Common myeloid progenitor, CD34-positive (primary cell): ENCODE measurements at regions not wholly inside any gene's neighbourhood (a gene's known extent, or its start where the extent isn't known, plus 50 kb on each side); places are given as distances from the start of the nearest gene placed in this dataset.

Experiments
- CTCF ChIA-PET: fragments of 350-600 bp; sonication (Branson Sonifier 250); formaldehyde crosslinking; loops from one replicate; lab custom pipeline; 2021; ENCODE audit warnings: antibody characterized with exemption; lab: Charles Lee
- POLR2A ChIA-PET: fragments of 350-600 bp; sonication (Branson Sonifier 250); formaldehyde crosslinking; loops from one replicate; lab custom pipeline; 2021; ENCODE audit warnings: antibody characterized with exemption; lab: Charles Lee
- DNase-seq, 3 donors: peaks; one replicate each; pipeline versions ENCODE4 v3.0.0 to v3.0.0-alpha.2; 2013
- H3K27ac ChIP-seq, 2 experiments: 1 replicate in 1 of 2; 2 replicates in 1 of 2; pipeline ENCODE4 v1.7.0; 2013; ENCODE audit warnings: inconsistent platforms in 2 of 2, low read length in 2 of 2, mild to moderate bottlenecking in 2 of 2, low read depth in 1 of 2, moderate library complexity in 1 of 2; ENCODE audit not compliant: severe bottlenecking in 2 of 2, insufficient read depth in 1 of 2, poor library complexity in 1 of 2
- H3K27me3 ChIP-seq, 5 experiments: replicated peaks in 2 of 5; 1 replicate in 3 of 5; 2 replicates in 2 of 5; pipeline versions ENCODE4 v1.6.1 to v1.7.0; 2013; ENCODE audit warnings: low read length in 4 of 5, mild to moderate bottlenecking in 2 of 5, moderate library complexity in 2 of 5, inconsistent platforms in 1 of 5; ENCODE audit not compliant: insufficient read depth in 5 of 5, control insufficient read depth in 4 of 5
- H3K36me3 ChIP-seq, 4 experiments: 1 replicate in 2 of 4; 2 replicates in 2 of 4; pipeline versions ENCODE4 v1.6.1 to v1.7.0; 2013; ENCODE audit warnings: low read length in 3 of 4, control low read depth in 1 of 4, mild to moderate bottlenecking in 1 of 4; ENCODE audit not compliant: control insufficient read depth in 4 of 4, insufficient read depth in 4 of 4
- H3K4me1 ChIP-seq, 4 experiments: 1 replicate in 3 of 4; 2 replicates in 1 of 4; pipeline versions ENCODE4 v1.6.1 to v1.7.1; 2013; ENCODE audit warnings: low read length in 3 of 4, mild to moderate bottlenecking in 3 of 4, control low read depth in 1 of 4, inconsistent platforms in 1 of 4, moderate library complexity in 1 of 4; ENCODE audit not compliant: control insufficient read depth in 4 of 4, insufficient read depth in 4 of 4; ENCODE audit errors: control extremely low read depth in 1 of 4
- H3K4me3 ChIP-seq, 7 experiments: 1 replicate in 4 of 7; 2 replicates in 3 of 7; pipeline versions ENCODE4 v1.5.1 to v1.7.0; 2013; ENCODE audit warnings: mild to moderate bottlenecking in 7 of 7, low read length in 6 of 7, moderate library complexity in 6 of 7, inconsistent platforms in 2 of 7, low read depth in 2 of 7, control low read depth in 1 of 7; ENCODE audit not compliant: insufficient read depth in 4 of 7, control insufficient read depth in 1 of 7; ENCODE audit errors: extremely low read depth in 1 of 7
- H3K9me3 ChIP-seq, 5 experiments: 1 replicate in 4 of 5; 2 replicates in 1 of 5; pipeline versions ENCODE4 v1.6.1 to v1.7.1; 2013; ENCODE audit warnings: low read length in 4 of 5, mild to moderate bottlenecking in 2 of 5, inconsistent platforms in 1 of 5, low read depth in 1 of 5, moderate library complexity in 1 of 5; ENCODE audit not compliant: control insufficient read depth in 4 of 5, insufficient read depth in 2 of 5; ENCODE audit errors: control extremely low read depth in 1 of 5
- WGBS: methylation state at CpG from one replicate; pipeline ENCODE4 v1.1.5; 2013; ENCODE audit not compliant: insufficient coverage; 5-methylcytosine and 5-hydroxymethylcytosine counted together

DNA sequence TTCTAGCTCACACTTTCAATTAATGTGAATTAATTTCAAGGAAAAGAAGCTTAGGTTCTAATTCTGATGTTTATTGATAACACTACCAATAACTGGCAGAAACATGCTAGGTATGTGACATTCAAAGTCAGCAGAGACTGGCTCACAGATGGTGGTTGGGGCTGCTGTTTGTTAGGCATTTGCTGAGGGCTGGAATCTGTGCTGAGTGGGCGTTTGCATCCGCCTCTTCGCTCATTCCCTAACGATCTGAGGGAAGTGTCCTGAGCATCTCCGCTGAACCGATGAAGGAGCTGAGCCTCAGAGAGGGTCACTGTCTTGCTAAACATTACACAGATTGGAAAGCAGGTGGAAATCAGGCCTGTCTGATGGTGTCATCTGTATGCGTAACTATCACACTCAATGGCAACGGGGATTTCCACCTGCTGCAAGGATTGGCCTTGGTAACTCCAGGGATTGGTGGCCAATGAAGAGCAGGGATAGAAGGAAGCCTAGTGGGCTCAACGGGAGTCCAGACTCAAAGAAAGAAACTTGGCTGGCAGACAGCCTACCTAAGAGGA is 338.9 kb downstream of the TEX29 start:
- Histone ChIP-seq H3K27me3 (no peaks in the 10 kb centered on the region), H3K36me3 (no peaks in the 10 kb centered on the region), H3K4me3 (no peak overlapping the region), H3K9me3 (no peaks in the 10 kb centered on the region), H3K27ac (no peak overlapping the region), H3K4me1 (no peaks in the 10 kb centered on the region)
- no peak for DNase-seq
- ChIA-PET CTCF (no interaction called here), POLR2A (no interaction called here)
- WGBS, result 93% methylated on average over 9 of the region's 9 CpGs

DNA sequence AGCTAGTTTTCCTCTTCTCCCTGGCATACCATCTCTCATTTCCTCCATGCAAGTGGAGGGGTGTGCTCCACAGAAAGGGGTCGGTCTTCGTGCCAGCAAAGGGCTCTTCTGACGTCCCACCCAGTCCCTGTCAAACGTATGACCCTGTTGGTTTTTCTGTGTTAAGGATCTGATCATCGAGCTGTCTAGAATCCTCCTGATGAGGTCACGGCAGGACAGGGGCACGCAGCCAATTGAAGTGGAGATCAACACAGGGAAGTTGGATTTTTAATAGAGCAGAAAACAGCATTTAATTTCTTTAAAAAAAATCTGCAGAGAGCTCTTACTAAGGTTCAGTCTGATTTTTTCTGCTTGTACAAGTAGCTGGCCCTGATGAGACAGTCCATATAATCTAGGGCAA is 339.4 kb downstream of the TEX29 start:
- WGBS, result 94% methylated on average over 7 of the region's 7 CpGs
- H3K4me3 ChIP-seq, result no peak overlapping the region
- POLR2A ChIA-PET, result no interaction called here
- DNase-seq, result no peak
- CTCF ChIA-PET, result no interaction called here
- H3K36me3 ChIP-seq, result no peaks in the 10 kb centered on the region
- H3K9me3 ChIP-seq, result no peaks in the 10 kb centered on the region
- H3K4me1 ChIP-seq, result no peaks in the 10 kb centered on the region
- no peak overlapping the region for H3K27ac ChIP-seq
- no peaks in the 10 kb centered on the region for H3K27me3 ChIP-seq

DNA sequence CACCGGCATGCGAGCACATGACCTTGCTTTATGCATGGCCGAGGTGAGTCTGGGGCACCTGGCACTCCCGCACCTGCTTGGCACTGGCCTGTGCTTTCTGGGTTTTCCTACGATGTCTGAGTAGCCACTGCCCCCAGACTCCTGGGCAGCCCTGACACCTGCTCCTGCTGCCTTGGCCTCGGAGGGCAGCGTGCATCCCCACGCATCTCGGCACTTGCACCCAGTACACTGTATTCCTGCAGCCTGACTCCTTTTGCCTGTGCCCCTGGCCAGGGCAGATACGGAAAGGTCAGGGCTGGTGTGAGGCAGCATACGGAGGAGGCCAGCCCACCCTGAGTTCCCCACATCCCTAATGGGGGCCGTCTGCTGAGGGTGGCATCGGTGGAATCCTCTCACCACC is 340.6 kb downstream of the TEX29 start:
- POLR2A ChIA-PET, result no interaction called here
- Histone ChIP-seq H3K4me1 (no peaks in the 10 kb centered on the region), H3K36me3 (no peaks in the 10 kb centered on the region), H3K4me3 (no peak overlapping the region), H3K9me3 (no peaks in the 10 kb centered on the region), H3K27ac (no peak overlapping the region), H3K27me3 (no peaks in the 10 kb centered on the region)
- CTCF ChIA-PET, result no interaction called here
- WGBS, result 93% methylated on average over 8 of the region's 13 CpGs
- DNase-seq, result no peak

DNA sequence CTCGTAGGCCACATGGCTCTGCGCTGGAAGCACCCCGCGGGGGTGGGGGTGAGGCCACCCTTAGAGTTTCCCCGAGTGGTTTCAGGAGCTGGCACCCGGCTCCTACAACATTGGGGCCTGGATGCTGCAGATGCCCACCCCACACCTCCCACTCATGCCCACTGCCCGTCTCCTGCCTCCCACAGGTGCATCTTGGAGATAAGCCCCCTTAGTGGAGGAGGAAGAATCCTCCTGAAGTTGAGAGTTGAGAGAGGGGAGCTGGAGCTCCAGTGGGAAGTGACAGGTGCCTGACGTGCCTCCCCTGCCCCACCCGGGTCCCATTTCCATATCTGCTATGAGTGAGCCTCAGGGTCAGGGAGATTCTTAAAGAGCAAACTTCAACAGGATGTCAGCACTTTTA is 341.3 kb downstream of the TEX29 start:
- CTCF ChIA-PET, result no interaction called here
- Histone ChIP-seq H3K27me3 (no peaks in the 10 kb centered on the region), H3K27ac (no peak overlapping the region), H3K9me3 (no peaks in the 10 kb centered on the region), H3K4me1 (no peaks in the 10 kb centered on the region), H3K4me3 (no peak overlapping the region), H3K36me3 (no peaks in the 10 kb centered on the region)
- DNase-seq, result no peak
- POLR2A ChIA-PET, result no interaction called here
- 96% methylated on average over 7 of the region's 9 CpGs for WGBS

DNA sequence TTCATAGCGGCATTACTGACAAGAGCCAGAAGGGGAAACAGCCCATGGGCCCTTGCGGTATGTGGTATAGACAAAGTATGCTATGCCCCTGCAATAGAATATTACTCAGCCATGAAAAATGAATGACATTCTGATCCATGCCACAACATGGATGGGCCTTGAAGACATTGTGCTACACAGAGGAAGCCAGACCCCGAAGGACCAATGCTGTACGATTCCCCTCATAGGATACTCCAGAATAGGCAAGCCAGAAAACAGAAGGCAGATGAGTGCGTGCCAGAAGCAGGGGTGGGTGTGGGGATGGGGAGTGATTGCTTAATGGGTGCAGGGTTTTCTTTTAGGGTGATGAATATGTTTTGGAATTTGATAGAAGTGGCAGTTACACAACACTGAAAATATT is 342.0 kb downstream of the TEX29 start:
- no peak overlapping the region for H3K27ac ChIP-seq
- no peak overlapping the region for H3K4me3 ChIP-seq
- WGBS, result 100% methylated on average over 2 of the region's 5 CpGs
- POLR2A ChIA-PET, result no interaction called here
- DNase-seq, result no peak
- H3K36me3 ChIP-seq, result no peaks in the 10 kb centered on the region
- no peaks in the 10 kb centered on the region for H3K9me3 ChIP-seq
- no peaks in the 10 kb centered on the region for H3K27me3 ChIP-seq
- no peaks in the 10 kb centered on the region for H3K4me1 ChIP-seq
- CTCF ChIA-PET, result no interaction called here

DNA sequence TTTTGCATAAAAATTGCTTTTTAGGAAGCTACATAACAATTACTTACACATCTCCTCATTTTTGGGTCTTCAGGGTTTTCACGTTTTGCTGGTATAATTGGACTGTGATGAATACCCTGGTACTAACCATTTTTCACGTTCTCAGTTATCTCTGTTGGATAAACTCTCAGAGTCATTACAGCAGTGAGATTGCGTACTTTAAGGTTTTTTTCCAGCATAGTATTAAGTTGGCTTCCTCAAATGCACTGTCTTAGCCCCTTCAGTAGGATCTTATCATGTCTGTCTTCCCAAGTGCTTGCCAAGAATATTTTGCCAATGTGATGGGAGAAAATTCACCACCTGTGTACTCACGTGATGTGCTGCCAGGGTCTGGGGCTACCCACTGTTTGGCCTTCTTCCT is 342.5 kb downstream of the TEX29 start:
- H3K27me3 ChIP-seq, result no peaks in the 10 kb centered on the region
- H3K4me3 ChIP-seq, result no peak overlapping the region
- ChIA-PET POLR2A (no interaction called here), CTCF (no interaction called here)
- H3K4me1 ChIP-seq, result no peaks in the 10 kb centered on the region
- no peaks in the 10 kb centered on the region for H3K36me3 ChIP-seq
- no peak overlapping the region for H3K27ac ChIP-seq
- 69% methylated on average over 3 of the region's 4 CpGs for WGBS
- H3K9me3 ChIP-seq, result no peaks in the 10 kb centered on the region
- DNase-seq, result no peak

DNA sequence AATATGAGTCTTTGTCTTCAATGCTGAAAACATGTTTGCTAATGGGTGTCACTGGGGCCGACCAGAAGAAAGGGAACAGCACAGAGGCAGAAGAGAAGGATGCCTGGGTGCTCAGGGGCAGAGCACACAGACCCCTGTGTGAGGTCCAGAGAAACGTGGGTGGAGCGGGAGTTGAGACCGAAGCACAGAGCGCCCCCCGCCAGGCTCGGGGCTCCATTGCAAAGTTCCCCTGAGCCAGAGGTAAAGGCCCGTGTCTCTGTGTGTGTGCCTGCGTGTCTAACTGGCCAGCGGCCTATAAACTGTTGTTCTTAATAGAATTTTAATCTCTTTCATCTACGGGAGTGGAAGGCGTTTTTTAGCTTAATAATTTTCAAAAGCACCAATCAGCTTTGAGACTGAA is 343.1 kb downstream of the TEX29 start:
- no peaks in the 10 kb centered on the region for H3K36me3 ChIP-seq
- no peaks in the 10 kb centered on the region for H3K27me3 ChIP-seq
- no peak for DNase-seq
- no peak overlapping the region for H3K27ac ChIP-seq
- POLR2A ChIA-PET, result no interaction called here
- no peak overlapping the region for H3K4me3 ChIP-seq
- CTCF ChIA-PET, result no interaction called here
- H3K4me1 ChIP-seq, result no peaks in the 10 kb centered on the region
- no peaks in the 10 kb centered on the region for H3K9me3 ChIP-seq
- WGBS, result 89% methylated on average over 12 of the region's 12 CpGs
